GM12878 (cell line): ENCODE measurements at regions not wholly inside any gene's neighbourhood (a gene's known extent, or its start where the extent isn't known, plus 50 kb on each side); places are given as distances from the start of the nearest gene placed in this dataset.

Experiments
- ATAC-seq: fragments of 200-7000 bp; cut with Tn5 transposase; 3 replicates; pipeline ENCODE4 v1.9.1; 2020; ENCODE audit warnings: mild to moderate bottlenecking, moderate library complexity
- BruUV-seq: library from RNA; stranded (reverse); fragments of 400-500 nt; replicated peaks from 2 replicates; lab custom pipeline; 2021; lab: Mats Ljungman, UMichigan
- CTCF ChIA-PET: fragments of 300-600 bp; sonication (Branson Sonifier 250); formaldehyde crosslinking; extraction: SDS; loops from one replicate; lab custom pipeline; 2021; ENCODE audit warnings: inconsistent platforms; lab: Yijun Ruan, JAX
- POLR2A ChIA-PET: fragments of 350-600 bp; formaldehyde crosslinking; extraction: SDS; loops from one replicate; lab custom pipeline; 2021; ENCODE audit warnings: inconsistent platforms; lab: Charles Lee
- RAD21 ChIA-PET: fragments of 300-600 bp; sonication (Branson Sonifier 250); formaldehyde crosslinking; loops from one replicate; lab custom pipeline; 2023; ENCODE audit warnings: antibody characterized with exemption; ENCODE audit not compliant: unreplicated experiment; lab: Charles Lee
- SMC1A ChIA-PET: fragments of 300-600 bp; sonication (Branson Sonifier 250); formaldehyde crosslinking; loops from one replicate; lab custom pipeline; 2023; ENCODE audit not compliant: unreplicated experiment, uncharacterized antibody; lab: Charles Lee
- DNase-seq: peaks from one replicate; pipeline ENCODE4 v3.0.0-alpha.2; 2011; ENCODE audit warnings: low read depth, low spot score
- FAIRE-seq: peaks from 3 replicates; lab custom pipeline; 2011; peaks lifted over from hg19 to GRCh38; lab: Jason Lieb, UNC
- H2AFZ ChIP-seq: 2 replicates; pipeline ENCODE4 v1.6.0; 2011; ENCODE audit warnings: low read depth, low read length, control low read depth; ENCODE audit not compliant: control insufficient read depth
- H3K27ac ChIP-seq: 2 replicates; pipeline ENCODE4 v1.5.1; 2011; ENCODE audit warnings: control low read depth; ENCODE audit not compliant: control insufficient read depth, insufficient read depth
- H3K27me3 ChIP-seq, 2 experiments: replicated peaks in 1 of 2; 2 replicates each; pipeline versions ENCODE4 v1.6.0 to v1.6.1; 2011; ENCODE audit warnings: low read length in 1 of 2; ENCODE audit not compliant: control insufficient read depth in 2 of 2, insufficient read depth in 2 of 2
- H3K36me3 ChIP-seq, 2 experiments: 2 replicates each; pipeline ENCODE4 v1.5.1; 2011; ENCODE audit warnings: low read length in 1 of 2; ENCODE audit not compliant: control insufficient read depth in 2 of 2, insufficient read depth in 2 of 2
- H3K4me1 ChIP-seq: 2 replicates; pipeline ENCODE4 v1.6.1; 2011; ENCODE audit warnings: mild to moderate bottlenecking, low read length, moderate library complexity, mixed read lengths; ENCODE audit not compliant: control insufficient read depth, insufficient read depth
- H3K4me2 ChIP-seq: 2 replicates; pipeline ENCODE4 v1.6.0; 2011; ENCODE audit warnings: control low read depth; ENCODE audit not compliant: control insufficient read depth, insufficient read depth
- H3K4me3 ChIP-seq: fragments of 200-600 bp; sonication (generic); 2 replicates; pipeline ENCODE4 v1.5.1; 2016
- H3K79me2 ChIP-seq: 2 replicates; pipeline ENCODE4 v1.6.0; 2011; ENCODE audit warnings: low read length; ENCODE audit not compliant: control insufficient read depth, insufficient read depth
- H3K9ac ChIP-seq: 2 replicates; pipeline ENCODE4 v1.8.0; 2011; ENCODE audit warnings: low read length, control low read depth, mixed read lengths; ENCODE audit not compliant: control insufficient read depth, insufficient read depth
- H3K9me3 ChIP-seq: replicated peaks from 3 replicates; pipeline ENCODE4 v1.5.1; 2011; ENCODE audit warnings: mild to moderate bottlenecking, low read length; ENCODE audit not compliant: control insufficient read depth, insufficient read depth
- H4K20me1 ChIP-seq: 2 replicates; pipeline ENCODE4 v1.6.0; 2011; ENCODE audit not compliant: control insufficient read depth, insufficient read depth
- BCL11A ChIP-seq: IDR thresholded peaks from 2 replicates; pipeline ENCODE4 v1.6.1; 2011; ENCODE audit warnings: low read depth, low read length
- CTCF ChIP-seq, 3 experiments: IDR thresholded peaks in 2 of 3; conservative IDR thresholded peaks in 1 of 3; 2 replicates each; pipeline ENCODE4 v1.5.1; 2011; ENCODE audit warnings: low read depth in 3 of 3, low read length in 3 of 3, mild to moderate bottlenecking in 3 of 3, control low read depth in 2 of 3, moderate library complexity in 2 of 3, inconsistent platforms in 1 of 3, mixed read lengths in 1 of 3; ENCODE audit not compliant: control insufficient read depth in 2 of 3, insufficient read depth in 1 of 3; ENCODE audit errors: extremely low read depth in 1 of 3
- FOS ChIP-seq: IDR thresholded peaks from 3 replicates; pipeline ENCODE4 v1.6.1; 2011; ENCODE audit warnings: borderline replicate concordance; ENCODE audit not compliant: insufficient read length; ENCODE audit errors: extremely low read depth
- SMC3 ChIP-seq: IDR thresholded peaks from 2 replicates; pipeline ENCODE4 v1.6.1; 2011; ENCODE audit warnings: low read length, improper control_type of control experiment, borderline replicate concordance
- whole genome bisulfite sequencing: methylation state at CpG from one replicate; pipeline ENCODE4 v1.1.6; 2016; ENCODE audit warnings: low lambda C conversion rate; ENCODE audit not compliant: insufficient replicate concordance, insufficient coverage; ENCODE audit errors: missing lambda C conversion rate; 5-methylcytosine and 5-hydroxymethylcytosine counted together
- in situ Hi-C: fragments of 300-500 bp; cut with MboI; formaldehyde crosslinking; loops from 9 replicates; pipeline ENCODE4 v1.14.3; 2018; ENCODE audit warnings: mixed read lengths
- intact Hi-C: fragments of 100-400 bp; cut with micrococcal nuclease; formaldehyde crosslinking; loops from one replicate; pipeline ENCODE4 v1.14.2; 2022; ENCODE audit not compliant: unreplicated experiment
- TF ChIP-seq, protein P1 (sequence below): fragments of 450-650 bp; IDR thresholded peaks from 2 replicates; pipeline ENCODE4 v1.6.1; 2017; ENCODE audit warnings: mild to moderate bottlenecking, moderate library complexity
- TF ChIP-seq, protein P2 (sequence below): fragments of 450-650 bp; IDR thresholded peaks from 2 replicates; pipeline ENCODE4 v1.6.1; 2018; ENCODE audit warnings: mild to moderate bottlenecking, low read depth, moderate library complexity; ENCODE audit not compliant: partially characterized antibody

DNA sequence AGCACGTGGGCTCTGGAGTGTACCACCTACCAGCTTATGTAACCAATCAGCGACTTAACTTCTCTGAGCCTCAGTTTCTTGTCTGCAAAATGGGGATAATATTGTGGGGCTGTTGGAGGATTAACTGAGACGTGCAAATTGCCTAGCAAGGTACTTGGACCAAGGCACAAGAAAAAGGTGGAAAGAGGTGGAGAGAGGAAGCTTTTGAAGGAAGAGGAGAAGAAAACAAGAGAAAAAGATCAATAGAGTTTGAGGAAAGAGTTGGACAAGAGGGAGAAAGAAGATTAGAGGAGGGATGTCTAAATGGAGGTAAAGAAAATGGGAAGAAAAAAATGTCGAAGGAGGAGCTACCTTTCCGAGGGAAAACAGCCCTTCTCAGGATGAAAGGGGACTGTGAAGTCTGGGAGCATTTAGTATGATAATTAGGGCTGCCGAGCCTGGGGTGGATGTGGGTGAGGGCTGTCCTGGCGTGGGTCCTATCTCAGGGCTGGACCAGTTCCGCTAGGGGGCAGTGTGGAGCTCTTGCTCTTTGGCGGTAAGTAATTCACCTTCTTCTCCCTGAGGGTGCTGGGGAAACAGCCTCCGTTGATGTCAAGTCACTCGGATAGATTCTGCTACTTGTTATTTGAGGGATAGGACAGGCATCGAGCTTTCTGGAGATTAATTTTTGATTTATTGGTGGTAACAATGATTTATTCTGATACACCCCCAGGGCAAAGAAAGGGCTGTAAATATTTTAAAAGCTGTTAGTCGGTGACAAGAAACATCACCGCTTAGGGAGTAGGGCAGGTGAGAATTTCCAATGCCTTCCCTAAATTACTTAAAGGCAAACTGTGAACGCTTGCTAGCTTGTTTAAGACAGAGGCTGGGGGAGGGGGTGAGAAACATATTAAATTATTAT lies 79.0 kb upstream of the NFASC start:
- Histone ChIP-seq H3K4me2 (no peak overlapping the region), H3K27ac (no peak overlapping the region), H3K27me3 (peaks cover 3 to 4% of the 10 kb centered on the region in 2 experiments; a peak in 1 of 4 replicates), H3K4me3 (no peak overlapping the region), H3K79me2 (no peaks in the 10 kb centered on the region), H3K36me3 (no peaks in the 10 kb centered on the region), H4K20me1 (no peaks in the 10 kb centered on the region), H3K9ac (no peak overlapping the region), H2AFZ (no peak overlapping the region)
- intact Hi-C loops, result loop anchor here (2.0 kb wide), 1 partner anchor 15 kb away; no protein-coding TSS in a partner anchor
- in situ Hi-C loops, result no loop called here
- SMC1A ChIA-PET, result interaction anchor here (0.6 to 4.2 kb wide), 5 partner anchors 9 to 226 kb away, joined by 3 to 21 read pairs (median 3); no protein-coding TSS in a partner anchor
- peak; percentile 96 for ATAC-seq
- POLR2A ChIA-PET, result no interaction called here
- no TSS peak for BruUV-seq
- DNase-seq, result no peak
- no peak for FAIRE-seq
- RAD21 ChIA-PET, result interaction anchor here (1.0 to 4.1 kb wide), 4 partner anchors 13 to 226 kb away, joined by 4 to 22 read pairs (median 6); no protein-coding TSS in a partner anchor
- no peak for TF ChIP-seq FOS
- TF ChIP-seq CTCF (IDR thresholded peaks at IDR 0.05 in 2 of 3, conservative IDR thresholded peaks at IDR 0.05 in 1 of 3; ENCODE audit: control insufficient read depth in 2 of 3, extremely low read depth in 1 of 3, insufficient read depth in 1 of 3, low read depth in 3 of 3, low read length in 3 of 3), result peak; percentile 62 to 87 (median 87)
- no peak for TF ChIP-seq BCL11A
- TF ChIP-seq, protein P1, sequence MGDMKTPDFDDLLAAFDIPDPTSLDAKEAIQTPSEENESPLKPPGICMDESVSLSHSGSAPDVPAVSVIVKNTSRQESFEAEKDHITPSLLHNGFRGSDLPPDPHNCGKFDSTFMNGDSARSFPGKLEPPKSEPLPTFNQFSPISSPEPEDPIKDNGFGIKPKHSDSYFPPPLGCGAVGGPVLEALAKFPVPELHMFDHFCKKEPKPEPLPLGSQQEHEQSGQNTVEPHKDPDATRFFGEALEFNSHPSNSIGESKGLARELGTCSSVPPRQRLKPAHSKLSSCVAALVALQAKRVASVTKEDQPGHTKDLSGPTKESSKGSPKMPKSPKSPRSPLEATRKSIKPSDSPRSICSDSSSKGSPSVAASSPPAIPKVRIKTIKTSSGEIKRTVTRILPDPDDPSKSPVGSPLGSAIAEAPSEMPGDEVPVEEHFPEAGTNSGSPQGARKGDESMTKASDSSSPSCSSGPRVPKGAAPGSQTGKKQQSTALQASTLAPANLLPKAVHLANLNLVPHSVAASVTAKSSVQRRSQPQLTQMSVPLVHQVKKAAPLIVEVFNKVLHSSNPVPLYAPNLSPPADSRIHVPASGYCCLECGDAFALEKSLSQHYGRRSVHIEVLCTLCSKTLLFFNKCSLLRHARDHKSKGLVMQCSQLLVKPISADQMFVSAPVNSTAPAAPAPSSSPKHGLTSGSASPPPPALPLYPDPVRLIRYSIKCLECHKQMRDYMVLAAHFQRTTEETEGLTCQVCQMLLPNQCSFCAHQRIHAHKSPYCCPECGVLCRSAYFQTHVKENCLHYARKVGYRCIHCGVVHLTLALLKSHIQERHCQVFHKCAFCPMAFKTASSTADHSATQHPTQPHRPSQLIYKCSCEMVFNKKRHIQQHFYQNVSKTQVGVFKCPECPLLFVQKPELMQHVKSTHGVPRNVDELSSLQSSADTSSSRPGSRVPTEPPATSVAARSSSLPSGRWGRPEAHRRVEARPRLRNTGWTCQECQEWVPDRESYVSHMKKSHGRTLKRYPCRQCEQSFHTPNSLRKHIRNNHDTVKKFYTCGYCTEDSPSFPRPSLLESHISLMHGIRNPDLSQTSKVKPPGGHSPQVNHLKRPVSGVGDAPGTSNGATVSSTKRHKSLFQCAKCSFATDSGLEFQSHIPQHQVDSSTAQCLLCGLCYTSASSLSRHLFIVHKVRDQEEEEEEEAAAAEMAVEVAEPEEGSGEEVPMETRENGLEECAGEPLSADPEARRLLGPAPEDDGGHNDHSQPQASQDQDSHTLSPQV, result no peak
- peak; percentile 16; the same call in 1 of the 2 replicates for TF ChIP-seq SMC3
- TF ChIP-seq, protein P2, sequence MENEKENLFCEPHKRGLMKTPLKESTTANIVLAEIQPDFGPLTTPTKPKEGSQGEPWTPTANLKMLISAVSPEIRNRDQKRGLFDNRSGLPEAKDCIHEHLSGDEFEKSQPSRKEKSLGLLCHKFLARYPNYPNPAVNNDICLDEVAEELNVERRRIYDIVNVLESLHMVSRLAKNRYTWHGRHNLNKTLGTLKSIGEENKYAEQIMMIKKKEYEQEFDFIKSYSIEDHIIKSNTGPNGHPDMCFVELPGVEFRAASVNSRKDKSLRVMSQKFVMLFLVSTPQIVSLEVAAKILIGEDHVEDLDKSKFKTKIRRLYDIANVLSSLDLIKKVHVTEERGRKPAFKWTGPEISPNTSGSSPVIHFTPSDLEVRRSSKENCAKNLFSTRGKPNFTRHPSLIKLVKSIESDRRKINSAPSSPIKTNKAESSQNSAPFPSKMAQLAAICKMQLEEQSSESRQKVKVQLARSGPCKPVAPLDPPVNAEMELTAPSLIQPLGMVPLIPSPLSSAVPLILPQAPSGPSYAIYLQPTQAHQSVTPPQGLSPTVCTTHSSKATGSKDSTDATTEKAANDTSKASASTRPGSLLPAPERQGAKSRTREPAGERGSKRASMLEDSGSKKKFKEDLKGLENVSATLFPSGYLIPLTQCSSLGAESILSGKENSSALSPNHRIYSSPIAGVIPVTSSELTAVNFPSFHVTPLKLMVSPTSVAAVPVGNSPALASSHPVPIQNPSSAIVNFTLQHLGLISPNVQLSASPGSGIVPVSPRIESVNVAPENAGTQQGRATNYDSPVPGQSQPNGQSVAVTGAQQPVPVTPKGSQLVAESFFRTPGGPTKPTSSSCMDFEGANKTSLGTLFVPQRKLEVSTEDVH, result no peak
- TF ChIP-seq, all 136 proteins: peak for 2
- H3K4me1 ChIP-seq, result no peaks in the 10 kb centered on the region
- WGBS, result 29% methylated on average over 15 of the region's 15 CpGs
- CTCF ChIA-PET, result interaction anchor here (0.5 to 8.8 kb wide), 37 partner anchors 10 to 783 kb away, joined by 3 to 130 read pairs (median 3); no protein-coding TSS in a partner anchor
- H3K9me3 ChIP-seq, result no peaks in the 10 kb centered on the region
